ENCODE measurements at regions not wholly inside any gene's neighbourhood (a gene's known extent, or its start where the extent isn't known, plus 50 kb on each side); places are given as distances from the start of the nearest gene placed in this dataset.

GRCh38 chrX:7316280-7316679, 168.3 kb upstream of the PUDP start:
- Histone ChIP-seq H3K27me3 (ENCODE audit: control insufficient read depth, insufficient read depth, low read length, poor library complexity, severe bottlenecking) (no peaks in the 10 kb centered on the region), H3K36me3 (ENCODE audit: control insufficient read depth, insufficient read depth, low read length) (no peaks in the 10 kb centered on the region), H3K4me3 (ENCODE audit: insufficient read depth, low read depth, low read length) (no peak overlapping the region), H3K9me3 (ENCODE audit: control insufficient read depth, low read length) (no peaks in the 10 kb centered on the region), H3K27ac (ENCODE audit: insufficient read depth, low read depth, low read length, poor library complexity, severe bottlenecking) (no peak overlapping the region), H3K4me1 (ENCODE audit: control insufficient read depth, insufficient read depth, low read length) (no peaks in the 10 kb centered on the region)

GRCh38 chrX:7314425-7314824, 166.5 kb upstream of the PUDP start:
- no peaks in the 10 kb centered on the region for H3K36me3 ChIP-seq (ENCODE audit: control insufficient read depth, insufficient read depth, low read length)
- no peaks in the 10 kb centered on the region for H3K4me1 ChIP-seq (ENCODE audit: control insufficient read depth, insufficient read depth, low read length)
- no peak overlapping the region for H3K4me3 ChIP-seq (ENCODE audit: insufficient read depth, low read depth, low read length)
- H3K9me3 ChIP-seq (ENCODE audit: control insufficient read depth, low read length): no peaks in the 10 kb centered on the region
- no peak overlapping the region for H3K27ac ChIP-seq (ENCODE audit: insufficient read depth, low read depth, low read length, poor library complexity, severe bottlenecking)
- WGBS, 2 experiments: 91 to 96% methylated on average over 4 of the region's 4 CpGs
- H3K27me3 ChIP-seq (ENCODE audit: control insufficient read depth, insufficient read depth, low read length, poor library complexity, severe bottlenecking): no peaks in the 10 kb centered on the region

- Histone ChIP-seq H3K4me3 (ENCODE audit: insufficient read depth, low read depth, low read length) (no peak overlapping the region), H3K27ac (ENCODE audit: insufficient read depth, low read depth, low read length, poor library complexity, severe bottlenecking) (no peak overlapping the region), H3K27me3 (ENCODE audit: control insufficient read depth, insufficient read depth, low read length, poor library complexity, severe bottlenecking) (no peaks in the 10 kb centered on the region), H3K9me3 (ENCODE audit: control insufficient read depth, low read length) (no peaks in the 10 kb centered on the region), H3K36me3 (ENCODE audit: control insufficient read depth, insufficient read depth, low read length) (no peaks in the 10 kb centered on the region), H3K4me1 (ENCODE audit: control insufficient read depth, insufficient read depth, low read length) (no peaks in the 10 kb centered on the region)
- 93 to 100% methylated on average over 1 of the region's 1 CpG for WGBS, 2 experiments
Measured at GRCh38 chrX:7307720-7308119, 159.8 kb upstream of the PUDP start.

- Histone ChIP-seq H3K4me1 (ENCODE audit: control insufficient read depth, insufficient read depth, low read length) (no peaks in the 10 kb centered on the region), H3K36me3 (ENCODE audit: control insufficient read depth, insufficient read depth, low read length) (no peaks in the 10 kb centered on the region), H3K27ac (ENCODE audit: insufficient read depth, low read depth, low read length, poor library complexity, severe bottlenecking) (no peak overlapping the region), H3K27me3 (ENCODE audit: control insufficient read depth, insufficient read depth, low read length, poor library complexity, severe bottlenecking) (no peaks in the 10 kb centered on the region), H3K9me3 (ENCODE audit: control insufficient read depth, low read length) (no peaks in the 10 kb centered on the region), H3K4me3 (ENCODE audit: insufficient read depth, low read depth, low read length) (no peak overlapping the region)
- 92 to 93% methylated on average over 1 of the region's 1 CpG for WGBS, 2 experiments
Measured at GRCh38 chrX:7294483-7294882, 146.5 kb upstream of the PUDP start.

GRCh38 chrX:7286168-7286837, 138.3 kb upstream of the PUDP start:
- 88 to 96% methylated on average over 2 to 6 of the region's 6 CpGs for WGBS, 2 experiments
- H3K27me3 ChIP-seq (ENCODE audit: control insufficient read depth, insufficient read depth, low read length, poor library complexity, severe bottlenecking): no peaks in the 10 kb centered on the region
- H3K4me1 ChIP-seq (ENCODE audit: control insufficient read depth, insufficient read depth, low read length): no peaks in the 10 kb centered on the region
- no peak overlapping the region for H3K27ac ChIP-seq (ENCODE audit: insufficient read depth, low read depth, low read length, poor library complexity, severe bottlenecking)
- no peaks in the 10 kb centered on the region for H3K36me3 ChIP-seq (ENCODE audit: control insufficient read depth, insufficient read depth, low read length)
- no peaks in the 10 kb centered on the region for H3K9me3 ChIP-seq (ENCODE audit: control insufficient read depth, low read length)
- H3K4me3 ChIP-seq (ENCODE audit: insufficient read depth, low read depth, low read length): no peak overlapping the region

- Histone ChIP-seq H3K4me1 (ENCODE audit: control insufficient read depth, insufficient read depth, low read length) (no peaks in the 10 kb centered on the region), H3K36me3 (ENCODE audit: control insufficient read depth, insufficient read depth, low read length) (no peaks in the 10 kb centered on the region), H3K27me3 (ENCODE audit: control insufficient read depth, insufficient read depth, low read length, poor library complexity, severe bottlenecking) (no peaks in the 10 kb centered on the region), H3K4me3 (ENCODE audit: insufficient read depth, low read depth, low read length) (no peak overlapping the region), H3K9me3 (ENCODE audit: control insufficient read depth, low read length) (no peaks in the 10 kb centered on the region), H3K27ac (ENCODE audit: insufficient read depth, low read depth, low read length, poor library complexity, severe bottlenecking) (no peak overlapping the region)
- 95 to 97% methylated on average over 2 of the region's 2 CpGs for WGBS, 2 experiments
Measured at GRCh38 chrX:7285765-7286164, 137.8 kb upstream of the PUDP start.

- H3K27ac ChIP-seq (ENCODE audit: insufficient read depth, low read depth, low read length, poor library complexity, severe bottlenecking): no peak overlapping the region
- H3K4me1 ChIP-seq (ENCODE audit: control insufficient read depth, insufficient read depth, low read length): no peaks in the 10 kb centered on the region
- no peak overlapping the region for H3K4me3 ChIP-seq (ENCODE audit: insufficient read depth, low read depth, low read length)
- H3K27me3 ChIP-seq (ENCODE audit: control insufficient read depth, insufficient read depth, low read length, poor library complexity, severe bottlenecking): no peaks in the 10 kb centered on the region
- H3K36me3 ChIP-seq (ENCODE audit: control insufficient read depth, insufficient read depth, low read length): no peaks in the 10 kb centered on the region
- 88 to 95% methylated on average over 2 of the region's 2 CpGs for WGBS, 2 experiments
- no peaks in the 10 kb centered on the region for H3K9me3 ChIP-seq (ENCODE audit: control insufficient read depth, low read length)
Measured at GRCh38 chrX:7283741-7284140, 135.8 kb upstream of the PUDP start.

- no peak overlapping the region for H3K4me3 ChIP-seq (ENCODE audit: insufficient read depth, low read depth, low read length)
- no peaks in the 10 kb centered on the region for H3K36me3 ChIP-seq (ENCODE audit: control insufficient read depth, insufficient read depth, low read length)
- 89 to 100% methylated on average over 1 of the region's 2 CpGs for WGBS, 2 experiments
- H3K27me3 ChIP-seq (ENCODE audit: control insufficient read depth, insufficient read depth, low read length, poor library complexity, severe bottlenecking): no peaks in the 10 kb centered on the region
- H3K4me1 ChIP-seq (ENCODE audit: control insufficient read depth, insufficient read depth, low read length): no peaks in the 10 kb centered on the region
- no peak overlapping the region for H3K27ac ChIP-seq (ENCODE audit: insufficient read depth, low read depth, low read length, poor library complexity, severe bottlenecking)
- H3K9me3 ChIP-seq (ENCODE audit: control insufficient read depth, low read length): no peaks in the 10 kb centered on the region
Measured at GRCh38 chrX:7280520-7280919, 132.6 kb upstream of the PUDP start.

GRCh38 chrX:7272346-7272745, 124.4 kb upstream of the PUDP start:
- Histone ChIP-seq H3K9me3 (ENCODE audit: control insufficient read depth, low read length) (no peaks in the 10 kb centered on the region), H3K4me3 (ENCODE audit: insufficient read depth, low read depth, low read length) (no peak overlapping the region), H3K27ac (ENCODE audit: insufficient read depth, low read depth, low read length, poor library complexity, severe bottlenecking) (no peak overlapping the region), H3K4me1 (ENCODE audit: control insufficient read depth, insufficient read depth, low read length) (no peaks in the 10 kb centered on the region), H3K36me3 (ENCODE audit: control insufficient read depth, insufficient read depth, low read length) (no peaks in the 10 kb centered on the region), H3K27me3 (ENCODE audit: control insufficient read depth, insufficient read depth, low read length, poor library complexity, severe bottlenecking) (no peaks in the 10 kb centered on the region)
- WGBS, 2 experiments: 89% methylated on average over 6 of the region's 6 CpGs

GRCh38 chrX:7270933-7271332, 123.0 kb upstream of the PUDP start:
- Histone ChIP-seq H3K27me3 (ENCODE audit: control insufficient read depth, insufficient read depth, low read length, poor library complexity, severe bottlenecking) (no peaks in the 10 kb centered on the region), H3K4me3 (ENCODE audit: insufficient read depth, low read depth, low read length) (no peak overlapping the region)
- WGBS, 2 experiments: 97 to 100% methylated on average over 3 of the region's 3 CpGs

GRCh38 chrX:7269991-7270390, 122.0 kb upstream of the PUDP start:
- WGBS, 2 experiments: 95 to 96% methylated on average over 3 of the region's 3 CpGs
- Histone ChIP-seq H3K27me3 (ENCODE audit: control insufficient read depth, insufficient read depth, low read length, poor library complexity, severe bottlenecking) (no peaks in the 10 kb centered on the region), H3K9me3 (ENCODE audit: control insufficient read depth, low read length) (no peaks in the 10 kb centered on the region), H3K27ac (ENCODE audit: insufficient read depth, low read depth, low read length, poor library complexity, severe bottlenecking) (no peak overlapping the region), H3K4me3 (ENCODE audit: insufficient read depth, low read depth, low read length) (no peak overlapping the region), H3K4me1 (ENCODE audit: control insufficient read depth, insufficient read depth, low read length) (no peaks in the 10 kb centered on the region), H3K36me3 (ENCODE audit: control insufficient read depth, insufficient read depth, low read length) (no peaks in the 10 kb centered on the region)

More at GRCh38 chrX:7270933-7271332, 123.0 kb upstream of the PUDP start:
- no peak overlapping the region for H3K27ac ChIP-seq (ENCODE audit: insufficient read depth, low read depth, low read length, poor library complexity, severe bottlenecking)
- H3K36me3 ChIP-seq (ENCODE audit: control insufficient read depth, insufficient read depth, low read length): no peaks in the 10 kb centered on the region
- H3K9me3 ChIP-seq (ENCODE audit: control insufficient read depth, low read length): no peaks in the 10 kb centered on the region
- H3K4me1 ChIP-seq (ENCODE audit: control insufficient read depth, insufficient read depth, low read length): no peaks in the 10 kb centered on the region
